Caki2 (cell line): ENCODE measurements at regions not wholly inside any gene's neighbourhood (a gene's known extent, or its start where the extent isn't known, plus 50 kb on each side); places are given as distances from the start of the nearest gene placed in this dataset.

Experiments
- DNase-seq: peaks from one replicate; pipeline ENCODE4 v3.0.0-alpha.2; 2015; ENCODE audit warnings: low read depth
- in situ Hi-C: cut with HindIII; loops from 2 replicates; pipeline ENCODE4 v1.10.0; 2016; ENCODE audit warnings: low sequenced_read_pairs, low pct_unique_long_range_greater_than_20kb, mixed read lengths

DNA sequence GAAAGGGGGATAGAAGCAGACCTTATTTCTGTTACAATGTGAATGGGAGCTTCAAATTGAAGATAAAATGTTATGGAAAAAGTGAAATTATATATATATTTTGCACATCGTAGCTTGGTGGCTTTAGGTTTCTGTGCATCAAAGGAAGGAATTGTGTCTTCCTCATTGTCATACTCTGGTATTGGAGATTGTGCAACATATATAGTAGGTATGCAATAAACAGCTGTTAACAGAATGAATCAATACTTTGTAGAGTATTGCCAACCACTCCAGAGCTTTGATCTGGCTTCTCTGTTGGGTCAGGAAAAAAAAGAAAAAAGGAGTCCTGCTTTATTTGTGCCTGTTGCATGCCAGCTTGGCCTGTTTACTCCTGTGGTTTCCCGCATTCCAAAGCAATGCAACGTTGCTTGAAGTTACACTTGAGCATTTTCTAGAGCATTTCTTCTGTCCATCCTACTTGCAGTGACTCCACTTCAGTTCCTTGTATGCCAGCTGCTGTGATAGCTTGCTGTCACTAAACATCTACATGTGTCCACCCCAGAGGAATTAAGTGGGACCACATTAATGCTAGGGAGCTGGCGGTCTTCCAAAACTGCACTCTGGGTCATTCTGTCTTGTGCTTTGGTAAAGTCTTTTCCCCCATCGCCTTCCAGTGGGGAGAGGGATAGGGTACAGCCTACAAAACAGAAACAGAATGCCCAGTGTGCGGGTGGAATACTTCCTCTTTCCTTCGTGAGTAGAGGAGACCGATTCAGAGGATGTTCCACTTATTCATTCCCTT lies 62.0 kb upstream of the MEF2C start:
- in situ Hi-C loops: no loop called here
- DNase-seq: no peak

DNA sequence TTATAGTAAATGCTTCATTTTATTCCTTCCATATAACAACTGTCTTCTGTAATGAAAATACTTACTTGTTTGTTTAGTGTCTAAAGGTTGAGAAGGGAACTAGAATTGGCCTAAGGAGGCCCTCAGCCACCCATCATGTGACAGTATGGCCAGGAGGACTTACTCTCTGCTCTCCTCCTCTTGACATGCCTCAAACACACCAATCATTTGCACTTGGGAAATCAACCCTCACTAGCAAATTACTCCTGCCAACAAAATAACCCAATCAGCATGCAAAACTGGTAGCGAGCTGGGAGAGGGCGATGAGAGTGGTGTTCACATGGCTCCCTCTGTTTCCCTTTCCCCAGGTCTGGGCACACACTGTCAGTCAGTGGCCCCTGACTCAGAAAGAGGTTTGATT lies 58.6 kb upstream of the MEF2C start:
- no peak for DNase-seq
- in situ Hi-C loops: no loop called here

DNA sequence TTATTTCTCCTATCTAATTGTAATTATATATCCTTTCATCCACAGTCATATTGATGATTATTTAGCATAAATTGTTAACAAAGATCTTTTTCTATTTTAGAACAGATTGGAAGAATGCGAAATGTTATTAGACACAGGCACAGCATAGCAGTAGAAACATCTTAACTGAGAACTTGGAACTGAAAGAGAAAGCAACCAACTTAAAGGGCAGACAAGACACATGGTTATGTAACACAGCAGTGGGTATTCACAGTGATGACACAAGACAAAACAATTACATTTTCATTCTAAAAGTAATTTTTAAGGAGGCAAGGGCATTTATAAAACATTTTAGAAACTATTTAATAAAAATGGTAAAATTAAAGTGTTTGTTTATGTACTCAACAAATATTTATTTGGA lies 57.7 kb upstream of the MEF2C start:
- no peak for DNase-seq
- in situ Hi-C loops: no loop called here

DNA sequence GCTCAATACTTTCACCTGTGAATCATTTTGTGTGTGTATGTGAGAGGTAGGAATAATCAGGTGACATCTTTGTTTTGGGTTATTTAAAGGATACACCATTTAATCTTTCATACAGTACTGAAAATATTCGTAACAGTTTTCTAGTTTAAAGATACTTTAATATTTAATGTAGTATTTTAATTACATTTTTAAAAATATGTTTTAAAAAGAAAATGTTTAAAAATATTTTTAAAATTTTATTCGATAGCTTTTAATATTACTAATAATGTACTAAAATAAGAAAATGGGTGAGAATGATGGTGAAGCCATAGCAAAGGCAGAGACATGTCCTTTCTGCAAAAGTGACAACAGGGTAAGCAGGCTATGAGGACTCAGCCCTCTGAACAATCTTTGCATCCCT lies 56.3 kb upstream of the MEF2C start:
- in situ Hi-C loops: no loop called here
- no peak for DNase-seq

DNA sequence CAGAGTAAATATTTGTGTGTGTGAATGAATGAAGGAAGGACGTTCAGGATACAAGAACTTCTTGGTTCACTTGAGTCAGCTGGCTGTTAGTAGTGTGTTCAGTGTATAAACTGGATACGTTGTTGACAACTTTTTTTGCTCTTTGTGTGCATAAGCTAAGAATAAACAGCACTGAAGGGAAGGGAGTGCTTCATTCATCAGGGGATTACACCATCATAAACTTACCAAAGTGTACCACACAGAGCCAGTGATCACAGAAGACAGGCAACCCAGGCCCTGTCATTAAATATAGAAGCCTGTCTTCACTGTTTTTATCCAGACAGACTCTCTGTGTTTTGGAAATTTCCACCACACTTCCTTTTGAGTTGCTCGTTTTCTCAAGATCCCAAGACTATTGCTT lies 55.5 kb upstream of the MEF2C start:
- in situ Hi-C loops: no loop called here
- no peak for DNase-seq

DNA sequence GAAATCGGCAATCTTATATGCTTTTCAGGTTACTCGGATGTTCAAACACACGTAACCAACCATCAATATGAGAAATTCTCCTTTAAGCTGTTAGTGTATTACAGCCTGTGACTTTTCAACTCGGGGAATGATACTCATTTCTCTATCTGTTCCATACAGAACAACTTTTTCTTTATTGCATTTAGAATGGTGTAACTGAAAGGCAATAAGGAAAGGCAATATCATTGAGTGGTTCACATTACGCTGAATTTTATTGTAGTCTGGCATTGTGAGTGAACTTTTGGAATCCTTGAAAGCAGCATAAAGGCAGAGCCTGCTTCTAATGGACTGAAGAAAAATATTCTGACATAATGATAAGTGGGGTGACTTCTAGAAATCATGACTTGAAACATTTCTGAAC lies 54.4 kb upstream of the MEF2C start:
- DNase-seq: no peak
- in situ Hi-C loops: no loop called here

DNA sequence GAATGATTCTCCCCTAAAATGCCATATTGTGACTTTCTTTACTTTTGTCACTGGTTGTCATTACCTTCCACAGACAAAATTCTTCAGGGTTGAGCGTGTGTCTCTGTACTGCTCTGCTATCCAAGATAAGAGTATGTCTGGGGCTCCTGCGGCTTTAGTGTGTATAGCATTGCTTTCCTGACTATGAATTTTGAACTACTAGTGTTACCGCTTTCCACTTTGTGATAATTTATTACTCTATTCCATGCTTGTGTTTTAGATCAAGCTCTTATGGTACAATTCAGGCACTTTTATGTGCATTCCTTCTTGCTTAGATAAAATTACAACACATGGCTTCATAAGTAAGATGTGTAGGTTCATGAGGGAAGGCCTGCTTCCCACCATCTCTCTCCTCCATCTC lies 51.5 kb upstream of the MEF2C start:
- in situ Hi-C loops: no loop called here
- no peak for DNase-seq
